22Rv1 (cell line): ENCODE measurements at regions not wholly inside any gene's neighbourhood (a gene's known extent, or its start where the extent isn't known, plus 50 kb on each side); places are given as distances from the start of the nearest gene placed in this dataset.

ENCODE experiments used
- ZFX ChIP-seq: fragments of 450-650 bp; IDR thresholded peaks from 2 replicates; pipeline ENCODE4 v1.6.1; 2017; ENCODE audit warnings: antibody characterized with exemption, borderline replicate concordance
- TF ChIP-seq, protein P1 (sequence below): fragments of 450-650 bp; IDR thresholded peaks from 2 replicates; pipeline ENCODE4 v1.5.1; 2017; ENCODE audit warnings: mild to moderate bottlenecking

DNA sequence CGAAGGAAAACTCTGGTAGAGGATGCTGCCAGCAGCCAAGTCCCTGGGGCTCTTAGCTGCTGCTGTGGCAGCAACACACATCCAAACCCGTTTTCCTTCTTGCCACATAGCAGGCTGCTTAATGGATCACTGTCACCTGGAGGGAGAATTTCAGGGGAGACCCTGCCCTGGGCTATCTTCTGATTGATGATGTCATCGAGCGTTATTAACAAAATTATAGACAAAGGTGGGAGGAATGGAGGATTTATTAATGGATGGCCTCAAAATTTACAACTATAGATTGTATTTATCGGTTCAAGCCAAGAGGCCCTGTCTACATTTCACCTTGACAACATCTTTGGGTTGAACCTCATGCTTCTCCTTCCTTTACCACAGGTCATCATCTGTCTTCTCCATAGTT, 120.8 kb upstream of the PZP start:
- TF ChIP-seq, protein P1, sequence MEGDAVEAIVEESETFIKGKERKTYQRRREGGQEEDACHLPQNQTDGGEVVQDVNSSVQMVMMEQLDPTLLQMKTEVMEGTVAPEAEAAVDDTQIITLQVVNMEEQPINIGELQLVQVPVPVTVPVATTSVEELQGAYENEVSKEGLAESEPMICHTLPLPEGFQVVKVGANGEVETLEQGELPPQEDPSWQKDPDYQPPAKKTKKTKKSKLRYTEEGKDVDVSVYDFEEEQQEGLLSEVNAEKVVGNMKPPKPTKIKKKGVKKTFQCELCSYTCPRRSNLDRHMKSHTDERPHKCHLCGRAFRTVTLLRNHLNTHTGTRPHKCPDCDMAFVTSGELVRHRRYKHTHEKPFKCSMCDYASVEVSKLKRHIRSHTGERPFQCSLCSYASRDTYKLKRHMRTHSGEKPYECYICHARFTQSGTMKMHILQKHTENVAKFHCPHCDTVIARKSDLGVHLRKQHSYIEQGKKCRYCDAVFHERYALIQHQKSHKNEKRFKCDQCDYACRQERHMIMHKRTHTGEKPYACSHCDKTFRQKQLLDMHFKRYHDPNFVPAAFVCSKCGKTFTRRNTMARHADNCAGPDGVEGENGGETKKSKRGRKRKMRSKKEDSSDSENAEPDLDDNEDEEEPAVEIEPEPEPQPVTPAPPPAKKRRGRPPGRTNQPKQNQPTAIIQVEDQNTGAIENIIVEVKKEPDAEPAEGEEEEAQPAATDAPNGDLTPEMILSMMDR: no peak
- TF ChIP-seq ZFX: no peak
